Kidney tubule cell (primary cell): ENCODE measurements at regions not wholly inside any gene's neighbourhood (a gene's known extent, or its start where the extent isn't known, plus 50 kb on each side); places are given as distances from the start of the nearest gene placed in this dataset.
A peak's percentile ranks its signal among the peaks of the same experiment; 100 is the strongest.
"Not testable (repeated sequence)": the region's sequence is repeated elsewhere in the genome, so short reads cannot be mapped to it uniquely, and the experiment has no call there.

Source experiments
- DNase-seq: peaks from one replicate; pipeline ENCODE4 v3.0.0-alpha.2; 2018; ENCODE audit warnings: low spot score

DNA sequence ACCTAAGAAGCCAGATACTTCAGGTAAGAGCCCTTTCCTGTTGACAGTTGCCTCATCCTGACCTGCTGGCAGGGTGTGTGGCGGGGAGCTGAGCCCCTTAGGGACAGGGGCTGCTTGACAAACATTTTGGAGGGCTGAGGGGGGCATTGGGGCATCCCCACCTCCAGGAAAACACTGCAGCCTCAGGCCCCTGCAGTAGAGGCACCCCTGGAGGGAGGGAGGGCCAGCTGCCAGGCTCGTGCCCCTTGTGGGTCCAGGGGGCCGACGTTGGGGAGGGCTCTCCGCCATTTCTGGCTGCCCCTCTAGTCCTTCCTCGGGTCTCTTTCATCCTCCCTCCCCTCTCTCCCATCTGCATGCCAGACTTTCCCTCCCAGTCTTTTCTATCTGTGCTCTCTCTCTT is 177.3 kb downstream of the RPS24 start:
- DNase-seq, result no peak

DNA sequence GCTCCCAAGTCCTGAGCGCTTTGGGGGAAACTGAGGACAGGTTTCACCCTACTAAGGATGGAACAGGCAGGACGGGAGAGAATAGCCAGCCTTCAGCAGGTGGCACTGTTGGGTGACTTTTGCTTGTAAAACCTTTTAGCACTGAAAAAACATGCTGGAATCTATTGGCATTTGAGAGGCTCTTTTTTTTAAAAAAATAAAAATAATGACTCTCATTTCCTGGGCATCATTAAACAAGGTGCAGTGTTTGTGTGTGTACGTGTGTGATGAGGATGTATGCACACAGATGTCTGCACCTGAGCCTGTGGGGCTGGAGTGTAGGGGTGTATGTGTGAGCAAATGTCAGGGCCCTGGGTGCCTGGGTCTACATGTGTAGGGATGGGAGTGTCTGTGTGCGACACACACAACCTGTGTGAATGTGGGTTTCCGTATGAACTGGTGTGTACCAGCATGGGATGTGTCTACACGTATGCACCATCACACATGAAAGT is 177.9 kb downstream of the RPS24 start:
- DNase-seq, result peak; percentile 62

DNA sequence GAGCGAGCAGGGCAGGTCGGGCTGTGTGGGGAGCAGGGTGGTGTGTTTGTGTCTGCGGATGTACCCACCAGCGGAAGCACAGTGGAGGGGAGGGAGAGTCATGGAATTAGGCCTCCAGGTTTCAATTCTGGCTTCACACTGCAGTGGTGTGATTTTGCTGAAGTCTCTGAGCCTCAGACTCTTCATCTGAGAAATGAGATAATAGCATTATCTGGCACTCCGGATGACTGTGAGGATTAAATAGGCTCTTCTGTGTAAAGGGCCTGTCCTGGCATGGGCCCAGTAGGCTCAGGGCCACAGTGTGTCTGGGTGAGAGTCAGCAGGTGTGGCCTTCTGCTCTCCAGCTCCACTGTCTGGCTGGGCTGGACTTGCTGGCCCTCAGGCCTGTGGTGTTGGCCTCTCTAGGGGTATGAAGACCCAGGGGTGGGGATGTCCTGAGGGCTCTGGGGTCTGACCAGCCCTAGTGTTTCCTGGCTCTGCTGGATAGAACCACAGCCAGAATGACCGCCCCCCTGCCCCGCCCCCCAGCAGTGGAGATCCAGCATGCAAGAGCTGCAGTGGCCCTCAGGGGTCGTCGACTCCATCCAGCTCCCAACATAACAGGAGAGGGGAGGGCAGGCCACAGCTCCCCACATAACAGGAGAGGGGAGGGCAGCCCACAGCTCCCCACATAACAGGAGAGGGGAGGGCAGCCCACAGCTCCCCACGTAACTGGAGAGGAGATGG is 178.6 kb downstream of the RPS24 start:
- DNase-seq, result peak; percentile 14

GRCh38 chr10:78212786-78213175 is 179.1 kb downstream of the RPS24 start:
- DNase-seq, result no peak

- no peak for DNase-seq
Observed at GRCh38 chr10:78214955-78215354, 181.3 kb downstream of the RPS24 start.

DNA sequence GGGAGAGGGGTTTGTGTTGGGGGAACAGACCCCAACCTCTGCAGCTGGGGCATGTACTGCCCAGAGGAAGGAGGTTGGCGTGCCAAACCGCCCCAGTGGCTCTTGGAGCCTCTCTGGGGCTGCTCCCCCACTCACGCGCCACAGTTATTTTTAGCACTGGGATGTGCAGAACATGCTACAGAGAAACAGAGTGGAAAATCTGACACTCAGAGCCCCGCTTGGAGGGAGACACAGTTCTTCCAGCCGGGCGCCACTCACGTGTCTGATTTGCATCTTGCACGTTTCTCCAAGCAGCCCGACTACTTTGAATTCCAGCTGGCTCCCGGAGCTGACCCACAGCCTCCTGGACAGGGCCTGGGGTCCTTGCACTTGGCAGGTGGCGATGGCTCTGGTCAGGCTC is 182.0 kb downstream of the RPS24 start:
- no peak for DNase-seq

DNA sequence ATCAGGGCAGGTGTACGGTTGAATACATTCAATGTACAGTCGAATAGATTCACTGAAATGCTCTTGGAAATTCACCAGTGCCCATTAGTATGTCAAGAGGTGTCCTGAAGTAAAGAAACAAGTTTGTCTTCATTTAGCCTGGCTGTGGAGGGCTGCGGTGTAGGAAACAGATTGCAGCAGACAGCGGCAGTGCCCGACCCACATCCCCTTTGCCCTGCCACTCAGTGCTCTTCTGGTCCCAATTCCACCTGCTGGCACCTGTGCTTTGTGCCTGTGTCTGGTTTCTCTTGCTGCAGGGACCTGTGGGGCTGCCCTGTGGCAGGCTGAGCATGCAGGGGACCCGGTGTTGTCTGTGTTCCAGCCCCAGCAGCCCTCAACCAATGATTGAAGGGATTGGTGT is 183.7 kb downstream of the RPS24 start:
- DNase-seq, result no peak

GRCh38 chr10:78218798-78219490 is 185.3 kb downstream of the RPS24 start:
- no peak for DNase-seq

- not testable (repeated sequence) for DNase-seq
Observed at GRCh38 chr10:78219568-78219967, 185.9 kb downstream of the RPS24 start.

GRCh38 chr10:78220781-78221180 is 187.1 kb downstream of the RPS24 start:
- no peak for DNase-seq

DNA sequence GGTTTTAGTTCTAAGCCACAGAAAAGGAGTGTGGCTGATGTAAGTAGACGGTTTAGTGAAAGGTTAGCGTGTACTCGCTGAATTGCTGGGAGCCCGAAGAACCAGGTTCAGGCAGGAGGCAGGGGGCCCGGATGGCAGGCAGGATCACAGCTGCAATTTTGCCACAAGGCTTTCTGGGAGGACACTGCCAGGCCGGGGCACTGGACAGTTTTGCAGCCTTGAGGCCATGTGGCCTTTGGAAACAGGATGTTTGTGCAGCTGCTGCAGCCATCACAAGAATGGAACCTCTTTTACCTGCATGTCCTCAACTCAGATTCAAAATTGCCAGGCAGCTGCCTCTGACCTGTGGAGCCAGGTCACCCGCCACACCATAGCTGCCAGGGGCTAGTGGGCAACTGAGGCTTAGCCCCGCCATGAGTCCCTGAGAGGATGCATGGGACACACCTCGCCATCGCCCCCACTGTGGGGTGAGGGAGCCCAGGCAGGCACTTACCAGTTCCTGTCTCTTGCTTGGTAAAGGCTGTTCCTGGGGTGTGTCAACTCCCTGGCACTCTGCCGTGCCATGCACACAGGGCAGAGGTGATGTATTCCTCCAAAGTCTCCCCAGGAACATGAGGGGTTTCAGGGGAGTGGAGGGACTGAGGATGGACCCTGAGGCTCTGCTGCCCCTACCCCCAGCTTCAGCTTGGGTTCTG is 188.6 kb downstream of the RPS24 start:
- DNase-seq, result no peak

DNA sequence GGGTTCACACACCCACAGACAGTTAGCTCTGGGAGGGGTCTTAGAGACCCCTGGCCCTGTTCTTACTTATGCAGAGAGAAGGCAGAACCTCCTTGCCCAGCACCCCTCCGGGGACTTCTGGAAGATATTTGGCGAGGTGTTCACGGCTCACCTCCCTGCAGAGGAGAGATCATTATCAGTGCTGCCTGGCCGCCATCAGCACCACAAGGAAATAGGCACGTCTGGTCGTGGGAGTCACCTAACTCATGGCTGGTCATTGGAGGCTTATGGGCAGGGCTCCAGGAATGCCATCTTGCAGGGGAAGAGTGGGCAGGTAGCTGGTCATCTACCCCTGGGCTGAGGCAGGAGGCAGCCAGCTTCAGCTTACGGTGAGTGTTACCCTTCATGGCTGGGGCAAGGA is 189.4 kb downstream of the RPS24 start:
- DNase-seq, result no peak

- DNase-seq, result no peak
Observed at GRCh38 chr10:78224602-78225001, 190.9 kb downstream of the RPS24 start.

GRCh38 chr10:78225594-78225993 is 191.9 kb downstream of the RPS24 start:
- DNase-seq, result no peak

DNA sequence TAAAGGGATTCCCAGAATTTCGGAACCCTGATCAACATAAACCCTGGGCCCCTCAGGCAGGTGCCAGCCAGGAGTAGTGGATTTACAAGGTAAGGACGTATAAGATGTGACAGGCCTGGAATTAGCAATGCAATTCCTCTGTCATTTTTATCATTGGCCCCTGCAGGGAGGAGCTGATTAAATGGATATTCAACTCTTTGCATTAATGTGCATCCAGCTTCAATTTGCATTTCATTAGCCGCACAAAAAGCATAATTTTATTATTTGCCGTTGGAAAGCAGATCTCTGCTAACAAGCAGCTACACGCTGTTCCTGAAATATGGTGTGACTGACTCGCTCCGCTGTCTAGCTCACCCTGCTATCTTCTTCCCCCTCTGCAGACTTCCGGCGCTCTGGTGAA is 195.8 kb downstream of the RPS24 start:
- no peak for DNase-seq

DNA sequence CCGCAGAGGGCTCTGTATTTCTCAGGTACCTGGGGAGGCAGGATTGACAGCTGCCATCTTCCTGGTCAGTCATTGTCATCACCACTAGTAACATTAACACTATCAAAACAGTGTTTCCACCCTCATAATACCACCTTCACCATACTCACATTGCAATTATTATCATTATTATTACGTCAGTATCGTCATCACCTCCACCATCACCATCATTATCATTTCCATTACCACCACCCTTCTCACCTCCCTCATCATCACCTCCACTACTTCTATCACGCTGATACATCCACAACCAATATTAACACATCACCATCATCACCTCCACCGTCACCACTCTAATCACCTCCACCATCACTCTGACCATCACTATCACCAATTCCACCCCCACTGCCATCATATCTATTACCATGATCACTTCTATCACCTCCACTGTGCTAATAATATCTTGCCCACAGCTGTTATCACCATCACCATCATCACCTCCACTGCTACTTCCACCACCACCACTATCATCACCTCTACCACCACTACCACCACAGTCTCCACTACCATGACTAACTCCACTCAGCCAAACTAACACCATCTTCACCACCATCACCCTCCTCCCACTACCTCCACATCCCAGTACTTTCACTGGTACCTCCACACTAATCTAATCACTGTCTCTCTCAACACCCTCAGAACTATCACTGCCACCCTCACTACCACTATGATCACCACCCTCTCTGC is 196.4 kb downstream of the RPS24 start:
- no peak for DNase-seq

DNA sequence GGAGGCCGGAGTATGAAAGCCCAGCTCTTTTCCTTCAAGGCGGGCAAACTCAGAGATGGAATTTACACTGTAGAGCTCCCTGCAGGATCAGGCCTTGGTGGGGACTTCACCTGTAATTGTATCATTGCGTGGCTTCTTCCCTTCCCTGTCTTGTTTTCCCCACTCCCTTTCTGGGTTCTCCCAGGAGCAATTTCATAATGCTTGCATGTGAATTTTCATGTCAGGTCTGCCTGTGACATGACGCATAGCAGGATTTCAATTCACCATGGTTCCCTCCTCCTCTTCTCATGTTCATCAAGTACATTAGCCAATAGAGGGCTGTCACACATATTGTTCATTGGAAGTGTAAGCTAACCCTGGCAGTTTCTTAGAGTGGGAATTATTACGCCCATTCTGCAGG is 197.7 kb downstream of the RPS24 start:
- DNase-seq, result no peak

DNA sequence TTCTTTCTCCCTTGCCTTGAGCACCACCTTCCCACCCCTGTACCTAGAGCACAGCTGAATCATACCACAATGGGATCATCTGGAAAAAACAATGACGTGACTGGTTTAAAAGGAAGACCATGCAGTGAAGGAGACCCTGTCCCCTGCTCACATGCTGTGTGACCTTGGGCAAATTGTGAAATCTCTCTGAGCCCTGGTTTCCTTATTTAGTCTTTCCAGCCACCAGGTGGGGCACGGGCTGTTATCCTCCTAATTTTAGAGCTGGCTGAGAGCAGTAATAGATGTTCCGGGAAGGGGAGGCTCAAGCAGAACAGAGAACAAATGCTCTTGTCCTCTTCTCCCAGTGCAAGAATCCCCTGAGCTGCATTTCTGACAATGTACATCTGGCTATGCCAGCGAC is 198.3 kb downstream of the RPS24 start:
- no peak for DNase-seq

DNA sequence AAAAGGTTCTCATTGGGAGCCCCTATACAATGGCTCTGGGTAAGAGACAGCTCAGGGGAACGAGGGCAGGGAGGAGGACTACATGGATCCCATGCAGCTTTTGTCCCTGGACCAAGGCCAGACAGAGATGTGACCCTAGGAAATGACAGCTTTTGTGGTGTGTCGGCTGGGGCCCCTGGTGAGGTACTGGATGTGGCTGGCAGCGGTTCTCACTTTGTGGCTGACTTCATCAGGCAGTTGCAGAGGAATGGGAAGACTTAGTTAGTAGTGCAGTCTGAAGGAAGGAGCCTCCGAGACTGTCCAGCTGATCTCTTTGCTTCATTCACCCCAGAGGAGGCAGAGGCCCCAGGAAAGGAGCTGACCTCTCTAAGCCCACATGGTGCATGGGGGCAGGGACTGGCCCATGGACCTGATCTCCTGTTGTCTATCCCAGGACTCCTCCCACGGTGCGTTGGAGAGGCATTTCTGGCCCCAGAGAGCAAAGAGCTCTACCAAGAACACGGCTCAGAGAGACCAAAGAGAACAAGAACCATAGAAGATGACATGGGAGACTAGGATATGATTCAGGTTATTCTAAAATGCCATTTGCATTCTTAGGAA is 202.9 kb downstream of the RPS24 start:
- DNase-seq, result no peak

DNA sequence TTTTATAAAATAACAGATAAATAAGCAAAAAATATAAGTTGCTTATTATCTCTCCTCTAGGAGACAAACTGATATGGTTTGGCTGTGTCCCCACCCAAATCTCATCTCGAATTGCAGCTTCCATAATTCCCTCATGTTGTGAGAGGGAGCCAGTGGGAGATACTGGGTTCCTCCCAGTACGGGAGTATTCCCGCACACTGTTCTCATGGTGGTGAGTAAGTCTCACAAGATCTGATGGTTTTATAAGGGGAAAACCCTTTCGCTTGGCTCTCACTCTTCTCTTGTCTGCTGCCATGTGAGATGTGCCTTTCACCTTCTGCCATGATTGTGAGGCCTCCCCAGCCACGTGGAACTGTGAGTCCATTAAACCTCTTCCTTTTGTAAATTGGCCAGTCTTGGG is 204.3 kb downstream of the RPS24 start:
- DNase-seq, result not testable (repeated sequence)

- DNase-seq, result no peak
Observed at GRCh38 chr10:78247266-78247665, 213.6 kb downstream of the RPS24 start.

- no peak for DNase-seq
Observed at GRCh38 chr10:78247821-78248220, 214.2 kb downstream of the RPS24 start.
